ENCODE measurements at regions not wholly inside any gene's neighbourhood (a gene's known extent, or its start where the extent isn't known, plus 50 kb on each side); places are given as distances from the start of the nearest gene placed in this dataset.

DNA sequence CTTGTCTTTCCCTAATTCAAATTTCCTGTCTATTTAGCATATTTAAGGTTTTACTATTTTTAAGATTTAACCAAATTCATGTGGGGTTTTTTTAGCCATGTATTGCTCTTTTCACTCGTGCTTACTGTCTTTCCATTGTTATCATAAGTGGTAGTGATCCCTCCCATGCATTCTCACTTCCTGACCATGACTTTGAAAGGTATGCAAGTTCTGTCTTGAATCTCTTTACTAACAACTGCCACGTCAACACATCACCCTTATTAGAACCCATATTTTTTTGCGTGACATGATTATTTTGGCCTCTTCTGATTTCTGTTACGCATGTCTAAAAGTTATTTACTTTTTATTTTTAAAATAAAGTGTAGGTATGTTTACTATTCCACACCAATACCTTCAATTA lies 94.7 kb upstream of the CDH6 start:
- no peak overlapping the region for H2BK5ac ChIP-seq (ENCODE audit: insufficient read length, low read length)
- no peak overlapping the region for H3K4ac ChIP-seq (ENCODE audit: low read depth, low read length)
- H3K23me2 ChIP-seq (ENCODE audit: insufficient read length, low read depth, low read length, poor library complexity, severe bottlenecking) = no peaks in the 10 kb centered on the region
- Mint-ChIP-seq H3K4me1 (peaks cover 21 to 25% of the 10 kb centered on the region in 2 experiments), H3K9me3 (no peaks in the 10 kb centered on the region), H3K36me3 (ENCODE audit: insufficient read depth in 1 of 3, low read depth in 3 of 3) (no peaks in the 10 kb centered on the region), H3K4me3 (no peak overlapping the region), H3K27ac (no peak overlapping the region), H3K27me3 (ENCODE audit: low read depth) (no peaks in the 10 kb centered on the region)
- H3K9ac ChIP-seq (ENCODE audit: extremely low read depth, insufficient read length, low read length) = no peak overlapping the region
- H3K27me3 ChIP-seq (ENCODE audit: insufficient read depth, low read length) = no peaks in the 10 kb centered on the region
- no peak overlapping the region for H3K4me2 ChIP-seq (ENCODE audit: insufficient read depth, insufficient read length, low read length)
- no peak overlapping the region for H4K91ac ChIP-seq (ENCODE audit: insufficient read length, low read depth, low read length)
- no peak for DNase-seq
- peaks cover 4% of the 10 kb centered on the region; the same call in 1 of the 2 replicates for H3K4me1 ChIP-seq (ENCODE audit: insufficient read depth, low read length)
- H2BK120ac ChIP-seq (ENCODE audit: low read depth, low read length, poor library complexity, severe bottlenecking) = no peak overlapping the region
- H2BK15ac ChIP-seq (ENCODE audit: low read depth, low read length) = no peak overlapping the region
- H4K20me1 ChIP-seq (ENCODE audit: control insufficient read depth, insufficient read depth, insufficient read length) = no peaks in the 10 kb centered on the region
- no peak for TF ChIP-seq CTCF (conservative IDR thresholded peaks at IDR 0.05)
- H3K18ac ChIP-seq (ENCODE audit: insufficient read length, low read depth, low read length) = no peak overlapping the region
- H3K14ac ChIP-seq (ENCODE audit: insufficient read depth, low read length) = no peak overlapping the region
- H3K56ac ChIP-seq (ENCODE audit: insufficient read length, low read depth, low read length) = no peak overlapping the region
- no peak overlapping the region for H2BK12ac ChIP-seq (ENCODE audit: insufficient read length, low read depth, low read length)
- H4K8ac ChIP-seq (replicated peaks; ENCODE audit: insufficient read length, low read depth, low read length) = no peak overlapping the region
- WGBS (ENCODE audit: extremely low coverage, insufficient read length, low lambda C conversion rate) = no CpG with 5 or more reads among the region's 4 CpGs
- no peak overlapping the region for H3K27ac ChIP-seq (ENCODE audit: insufficient read length, low read depth, low read length)
- H3K9me3 ChIP-seq (ENCODE audit: control insufficient read depth, low read depth, low read length) = no peaks in the 10 kb centered on the region
- no peaks in the 10 kb centered on the region for H3K79me1 ChIP-seq (ENCODE audit: insufficient read depth, low read depth, low read length, poor library complexity, severe bottlenecking)
- no peaks in the 10 kb centered on the region for H3K79me2 ChIP-seq (ENCODE audit: insufficient read depth, low read length)
- no peak overlapping the region for H4K5ac ChIP-seq (ENCODE audit: insufficient read length, low read depth, low read length)
- no peak overlapping the region for H3K23ac ChIP-seq (ENCODE audit: insufficient read length, low read depth, low read length)
- no peak overlapping the region for H3T11ph ChIP-seq (ENCODE audit: low read length)
- no peak overlapping the region for H2BK20ac ChIP-seq (ENCODE audit: low read depth, low read length, poor library complexity, severe bottlenecking)
- H2AFZ ChIP-seq (ENCODE audit: low read length) = no peak overlapping the region
- no peak overlapping the region for H2AK5ac ChIP-seq (ENCODE audit: insufficient read length, low read length)

Data from H9 (cell line).